H1 (cell line): ENCODE measurements at regions not wholly inside any gene's neighbourhood (a gene's known extent, or its start where the extent isn't known, plus 50 kb on each side); places are given as distances from the start of the nearest gene placed in this dataset.

Experiments
- CTCF ChIA-PET: fragments of 300-600 bp; sonication (Branson Sonifier 250); formaldehyde crosslinking; loops from one replicate; lab custom pipeline; 2021; ENCODE audit not compliant: partially characterized antibody; lab: Charles Lee
- POLR2A ChIA-PET: fragments of 300-600 bp; sonication (Branson Sonifier 250); formaldehyde crosslinking; loops from one replicate; lab custom pipeline; 2021; ENCODE audit warnings: inconsistent platforms; ENCODE audit not compliant: partially characterized antibody; lab: Charles Lee
- DNase-seq, 2 experiments: peaks; one replicate each; pipeline versions ENCODE4 v3.0.0 to v3.0.0-alpha.2; 2010 to 2022; ENCODE audit warnings: low spot score in 2 of 2, low read depth in 1 of 2, mixed read lengths in 1 of 2
- FAIRE-seq: peaks from 2 replicates; lab custom pipeline; 2011; peaks lifted over from hg19 to GRCh38; lab: Jason Lieb, UNC
- H2AFZ ChIP-seq: 2 replicates; pipeline ENCODE4 v1.8.1; 2012; ENCODE audit warnings: low read length, inconsistent platforms
- H2AK5ac ChIP-seq: 2 replicates; pipeline ENCODE4 v1.6.1; 2013; ENCODE audit warnings: low read depth, low read length
- H2BK120ac ChIP-seq: replicated peaks from 2 replicates; pipeline ENCODE3; 2013; ENCODE audit warnings: low read depth, low read length, inconsistent platforms
- H2BK12ac ChIP-seq: 2 replicates; pipeline ENCODE4 v1.6.1; 2013; ENCODE audit warnings: low read depth, low read length
- H2BK15ac ChIP-seq: 2 replicates; pipeline ENCODE4 v1.6.1; 2013; ENCODE audit warnings: low read length
- H2BK20ac ChIP-seq: 2 replicates; pipeline ENCODE4 v1.6.1; 2013; ENCODE audit warnings: low read length
- H2BK5ac ChIP-seq: 2 replicates; pipeline ENCODE4 v1.6.1; 2013; ENCODE audit warnings: low read depth, low read length
- H3K14ac ChIP-seq: 2 replicates; pipeline ENCODE4 v1.6.1; 2013; ENCODE audit warnings: inconsistent platforms; ENCODE audit not compliant: insufficient read length
- H3K18ac ChIP-seq: 2 replicates; pipeline ENCODE4 v1.6.1; 2013; ENCODE audit warnings: low read length; ENCODE audit errors: extremely low read depth
- H3K23ac ChIP-seq: 2 replicates; pipeline ENCODE4 v1.6.1; 2013; ENCODE audit warnings: inconsistent platforms; ENCODE audit not compliant: insufficient read length
- H3K23me2 ChIP-seq: 2 replicates; pipeline ENCODE4 v1.6.1; 2013; ENCODE audit warnings: low read depth, low read length
- H3K27ac ChIP-seq: 2 replicates; pipeline ENCODE4 v1.6.1; 2011; ENCODE audit warnings: low read depth, low read length, inconsistent platforms
- H3K27me3 ChIP-seq, 4 experiments: replicated peaks in 1 of 4; 1 replicate in 1 of 4; 2 replicates in 3 of 4; pipeline versions ENCODE4 v1.6.1 to v1.8.1; 2011 to 2013; ENCODE audit warnings: low read length in 3 of 4, mild to moderate bottlenecking in 3 of 4, inconsistent platforms in 2 of 4, mixed read lengths in 2 of 4, moderate library complexity in 1 of 4; ENCODE audit not compliant: control insufficient read depth in 3 of 4, insufficient read depth in 3 of 4; ENCODE audit errors: extremely low read depth in 1 of 4
- H3K36me3 ChIP-seq, 4 experiments: 2 replicates each; pipeline versions ENCODE4 v1.6.1 to v1.8.1; 2011 to 2013; ENCODE audit warnings: mild to moderate bottlenecking in 4 of 4, low read length in 3 of 4, moderate library complexity in 2 of 4, control low read depth in 1 of 4, inconsistent platforms in 1 of 4; ENCODE audit not compliant: insufficient read depth in 4 of 4, control insufficient read depth in 2 of 4
- H3K4ac ChIP-seq: replicated peaks from 2 replicates; pipeline ENCODE3; 2013; ENCODE audit warnings: low read length, low read depth, mixed read lengths, inconsistent platforms; ENCODE audit not compliant: insufficient read length
- H3K4me1 ChIP-seq, 4 experiments: replicated peaks in 1 of 4; 1 replicate in 1 of 4; 2 replicates in 3 of 4; pipeline versions ENCODE4 v1.6.1 to v1.8.1; 2011 to 2013; ENCODE audit warnings: low read length in 3 of 4, inconsistent platforms in 2 of 4, mixed read lengths in 1 of 4; ENCODE audit not compliant: insufficient read depth in 4 of 4, control insufficient read depth in 3 of 4
- H3K4me2 ChIP-seq, 2 experiments: 2 replicates each; pipeline versions ENCODE4 v1.6.1 to v1.8.1; 2011 to 2013; ENCODE audit warnings: low read depth in 2 of 2, low read length in 2 of 2, control low read depth in 1 of 2, inconsistent platforms in 1 of 2, mild to moderate bottlenecking in 1 of 2; ENCODE audit not compliant: insufficient read depth in 1 of 2
- H3K4me3 ChIP-seq, 4 experiments: fragments of 200-600, 300-600 bp in 1 of 4; sonication (generic), shearing (Covaris generic), sonication (Bioruptor Twin) in 1 of 4; 2 replicates each; pipeline versions ENCODE4 v1.5.1 to v1.8.1; 2011 to 2016; ENCODE audit warnings: low read length in 4 of 4, low read depth in 3 of 4, control low read depth in 2 of 4, inconsistent platforms in 2 of 4, mild to moderate bottlenecking in 2 of 4, mixed read lengths in 1 of 4, moderate library complexity in 1 of 4; ENCODE audit not compliant: insufficient read depth in 2 of 4; ENCODE audit errors: extremely low read depth in 1 of 4
- H3K56ac ChIP-seq: replicated peaks from 2 replicates; pipeline ENCODE3; 2013; ENCODE audit warnings: low read depth, mild to moderate bottlenecking, mixed read lengths, low read length, inconsistent platforms; ENCODE audit not compliant: insufficient read length
- H3K79me1 ChIP-seq: 2 replicates; pipeline ENCODE4 v1.6.1; 2013; ENCODE audit warnings: low read depth, low read length, control low read depth
- H3K79me2 ChIP-seq, 2 experiments: 2 replicates each; pipeline versions ENCODE4 v1.6.1 to v1.8.1; 2012 to 2013; ENCODE audit warnings: low read length in 2 of 2, mild to moderate bottlenecking in 2 of 2, inconsistent platforms in 1 of 2; ENCODE audit not compliant: insufficient read depth in 2 of 2, control insufficient read depth in 1 of 2
- H3K9ac ChIP-seq, 4 experiments: replicated peaks in 1 of 4; 1 replicate in 1 of 4; 2 replicates in 3 of 4; pipeline versions ENCODE4 v1.6.1 to v1.8.1; 2011 to 2013; ENCODE audit warnings: low read depth in 3 of 4, low read length in 3 of 4, control low read depth in 2 of 4, mild to moderate bottlenecking in 2 of 4, moderate library complexity in 2 of 4, inconsistent platforms in 1 of 4; ENCODE audit errors: extremely low read depth in 1 of 4
- H3K9me3 ChIP-seq, 2 experiments: 2 replicates each; pipeline versions ENCODE4 v1.6.1 to v1.8.1; 2012 to 2013; ENCODE audit warnings: mild to moderate bottlenecking in 2 of 2, moderate library complexity in 2 of 2, control low read depth in 1 of 2, inconsistent platforms in 1 of 2, low read depth in 1 of 2, low read length in 1 of 2, mixed read lengths in 1 of 2; ENCODE audit not compliant: insufficient read depth in 2 of 2
- H4K20me1 ChIP-seq, 2 experiments: replicated peaks in 1 of 2; 2 replicates each; pipeline versions ENCODE3 to v1.8.1; 2011 to 2013; ENCODE audit warnings: inconsistent platforms in 2 of 2, low read length in 2 of 2, mild to moderate bottlenecking in 1 of 2; ENCODE audit not compliant: insufficient read depth in 2 of 2, control insufficient read depth in 1 of 2
- H4K5ac ChIP-seq: 2 replicates; pipeline ENCODE4 v1.6.1; 2013; ENCODE audit warnings: low read length, low read depth, mixed read lengths, inconsistent platforms; ENCODE audit not compliant: insufficient read length
- H4K8ac ChIP-seq: 2 replicates; pipeline ENCODE4 v1.8.0; 2013; ENCODE audit warnings: mild to moderate bottlenecking, moderate library complexity, low read length, inconsistent platforms; ENCODE audit not compliant: insufficient read depth; ENCODE audit errors: extremely low read depth
- H4K91ac ChIP-seq: replicated peaks from 2 replicates; pipeline ENCODE3; 2013; ENCODE audit warnings: low read length, mixed read lengths, inconsistent platforms; ENCODE audit not compliant: insufficient read length
- BRCA1 ChIP-seq: IDR thresholded peaks from 2 replicates; pipeline ENCODE4 v1.6.1; 2012; ENCODE audit warnings: low read depth, low read length, improper control_type of control experiment
- CREB1 ChIP-seq: IDR thresholded peaks from 2 replicates; pipeline ENCODE4 v1.6.1; 2012; ENCODE audit warnings: inconsistent platforms
- SUZ12 ChIP-seq: fragments of 200-600 bp; sonication (generic); IDR thresholded peaks from 2 replicates; pipeline ENCODE4 v1.6.1; 2012; ENCODE audit warnings: mild to moderate bottlenecking, inconsistent platforms, low read length, moderate library complexity, mixed read lengths
- WGBS, 2 experiments: shearing (Covaris generic) in 1 of 2; methylation state at CpG; one replicate each; pipeline versions ENCODE4 v1.1.6 to v1.1.7; 2013 to 2015; ENCODE audit warnings: low lambda C conversion rate in 2 of 2, mixed read lengths in 2 of 2, inconsistent platforms in 1 of 2, low coverage in 1 of 2, missing lambda C conversion rate in 1 of 2; ENCODE audit not compliant: insufficient replicate concordance in 2 of 2, insufficient coverage in 1 of 2, insufficient read length in 1 of 2; ENCODE audit errors: extremely low coverage in 1 of 2, missing lambda C conversion rate in 1 of 2; 5-methylcytosine and 5-hydroxymethylcytosine counted together
- TF ChIP-seq, protein P1 (sequence below): IDR thresholded peaks from 2 replicates; pipeline ENCODE4 v1.6.1; 2012; ENCODE audit warnings: low read length, inconsistent platforms

DNA sequence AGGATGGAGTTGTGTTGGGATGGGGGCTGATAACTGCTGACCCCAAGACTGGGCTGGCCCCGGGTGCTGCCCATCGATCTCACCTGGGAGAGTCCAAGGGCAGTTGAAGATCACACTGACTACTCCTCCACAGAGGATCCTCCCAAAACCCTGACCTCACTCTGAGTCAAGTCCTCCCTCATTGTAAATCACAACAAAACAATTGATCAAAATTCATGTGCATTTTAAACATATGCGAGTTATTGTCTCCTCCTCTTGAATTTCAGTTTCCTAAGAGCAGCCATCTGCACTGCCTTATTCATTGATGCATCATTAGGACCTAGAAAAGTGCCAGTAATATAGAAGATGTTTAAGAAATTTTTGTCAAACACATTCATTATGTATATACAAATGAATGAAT is 273.6 kb downstream of the C1orf94 start:
- FAIRE-seq (no peak), DNase-seq (no peak)
- Histone ChIP-seq H3K27me3 (0 out of 7 replicates have a peak, but pooled peaks cover 0 to 2% (median 0%) of the 10 kb centered on the region in 4 experiments), H4K91ac (no peak overlapping the region), H3K9me3 (no peaks in the 10 kb centered on the region), H4K20me1 (no peaks in the 10 kb centered on the region), H2BK120ac (no peak overlapping the region), H3K56ac (no peak overlapping the region), H3K79me2 (no peaks in the 10 kb centered on the region), H3K14ac (no peak overlapping the region), H3K36me3 (no peaks in the 10 kb centered on the region), H3K4me3 (no peak overlapping the region), H2BK12ac (no peak overlapping the region), H4K5ac (no peak overlapping the region), H3K9ac (no peak overlapping the region), H4K8ac (no peak overlapping the region), H3K27ac (no peak overlapping the region), H3K4me2 (no peak overlapping the region), H2BK20ac (no peak overlapping the region), H3K23ac (no peak overlapping the region), H3K18ac (no peak overlapping the region), H3K4ac (no peak overlapping the region), H2AK5ac (no peak overlapping the region), H3K23me2 (no peaks in the 10 kb centered on the region), H3K79me1 (no peaks in the 10 kb centered on the region), H3K4me1 (peaks cover 0 to 3% (median 0%) of the 10 kb centered on the region in 4 experiments; a peak in 1 of 7 replicates), H2BK5ac (no peak overlapping the region), H2AFZ (no peak overlapping the region), H2BK15ac (no peak overlapping the region)
- 86% methylated on average over 3 of the region's 3 CpGs; no CpG with 5 or more reads in 1 of the 2 experiments for WGBS, 2 experiments
- TF ChIP-seq CREB1 (no peak), SUZ12 (no peak), BRCA1 (no peak)
- TF ChIP-seq, protein P1, sequence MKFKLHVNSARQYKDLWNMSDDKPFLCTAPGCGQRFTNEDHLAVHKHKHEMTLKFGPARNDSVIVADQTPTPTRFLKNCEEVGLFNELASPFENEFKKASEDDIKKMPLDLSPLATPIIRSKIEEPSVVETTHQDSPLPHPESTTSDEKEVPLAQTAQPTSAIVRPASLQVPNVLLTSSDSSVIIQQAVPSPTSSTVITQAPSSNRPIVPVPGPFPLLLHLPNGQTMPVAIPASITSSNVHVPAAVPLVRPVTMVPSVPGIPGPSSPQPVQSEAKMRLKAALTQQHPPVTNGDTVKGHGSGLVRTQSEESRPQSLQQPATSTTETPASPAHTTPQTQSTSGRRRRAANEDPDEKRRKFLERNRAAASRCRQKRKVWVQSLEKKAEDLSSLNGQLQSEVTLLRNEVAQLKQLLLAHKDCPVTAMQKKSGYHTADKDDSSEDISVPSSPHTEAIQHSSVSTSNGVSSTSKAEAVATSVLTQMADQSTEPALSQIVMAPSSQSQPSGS: no peak
- POLR2A ChIA-PET: no interaction called here
- CTCF ChIA-PET: interaction anchor here (0.9 to 2.6 kb wide), 2 partner anchors 11 to 147 kb away, joined by 3 to 17 read pairs; no protein-coding TSS in a partner anchor
